Panc1 (cell line): ENCODE measurements at regions not wholly inside any gene's neighbourhood (a gene's known extent, or its start where the extent isn't known, plus 50 kb on each side); places are given as distances from the start of the nearest gene placed in this dataset.
"Not testable (repeated sequence)": the region's sequence is repeated elsewhere in the genome, so short reads cannot be mapped to it uniquely, and the experiment has no call there.

Source experiments
- ATAC-seq: fragments of 200-7000 bp; cut with Tn5 transposase; 2 replicates; pipeline ENCODE4 v1.9.1; 2020; ENCODE audit warnings: mild to moderate bottlenecking, moderate library complexity
- BruUV-seq: library from RNA; stranded (reverse); fragments of 400-500 nt; replicated peaks from 2 replicates; lab custom pipeline; 2021; lab: Mats Ljungman, UMichigan
- CTCF ChIA-PET: fragments of 300-600 bp; sonication (Branson Sonifier 250); formaldehyde crosslinking; loops from one replicate; lab custom pipeline; 2022; ENCODE audit warnings: antibody characterized with exemption; lab: Charles Lee
- POLR2A ChIA-PET: fragments of 300-600 bp; sonication (Branson Sonifier 250); formaldehyde crosslinking; loops from one replicate; lab custom pipeline; 2022; ENCODE audit warnings: antibody characterized with exemption; lab: Charles Lee
- DNase-seq: peaks from one replicate; pipeline ENCODE4 v3.0.0-alpha.2; 2010; ENCODE audit warnings: low read depth, low spot score
- H3K27ac ChIP-seq: 2 replicates; pipeline ENCODE4 v1.5.1; 2011; ENCODE audit warnings: mild to moderate bottlenecking, low read length, inconsistent platforms
- H3K27me3 ChIP-seq: fragments of 200-500 bp; sonication (Bioruptor generic); 2 replicates; pipeline ENCODE4 v1.6.0; 2014; ENCODE audit warnings: low read length, inconsistent platforms; ENCODE audit not compliant: control insufficient read depth, insufficient read depth
- H3K36me3 ChIP-seq: fragments of 200-500 bp; sonication (Bioruptor generic); 2 replicates; pipeline ENCODE4 v1.5.1; 2014; ENCODE audit warnings: inconsistent platforms, mild to moderate bottlenecking, low read length, moderate library complexity; ENCODE audit not compliant: control insufficient read depth, insufficient read depth
- H3K4me1 ChIP-seq: 2 replicates; pipeline ENCODE4 v1.5.1; 2011; ENCODE audit warnings: inconsistent platforms, mild to moderate bottlenecking, low read length, moderate library complexity; ENCODE audit not compliant: control insufficient read depth, insufficient read depth
- H3K4me3 ChIP-seq, 2 experiments: 2 replicates each; pipeline ENCODE4 v1.5.1; 2011 to 2012; ENCODE audit warnings: low read depth in 2 of 2, low read length in 2 of 2, mild to moderate bottlenecking in 2 of 2, inconsistent platforms in 1 of 2, moderate library complexity in 1 of 2
- H3K9me3 ChIP-seq: fragments of 200-500 bp; sonication (Bioruptor generic); 2 replicates; pipeline ENCODE4 v1.5.1; 2014; ENCODE audit warnings: low read depth, mild to moderate bottlenecking, inconsistent platforms, low read length, moderate library complexity; ENCODE audit not compliant: control insufficient read depth, insufficient read depth
- CTCF ChIP-seq: fragments of 450-650 bp; IDR thresholded peaks from 2 replicates; pipeline ENCODE4 v1.5.1; 2017; ENCODE audit warnings: mild to moderate bottlenecking
- POLR2AphosphoS5 ChIP-seq: IDR thresholded peaks from 2 replicates; pipeline ENCODE4 v1.6.1; 2012; ENCODE audit warnings: mild to moderate bottlenecking, low read depth, low read length, moderate library complexity
- REST ChIP-seq, 2 experiments: IDR thresholded peaks; 2 replicates each; pipeline ENCODE4 v1.6.1; 2011 to 2012; ENCODE audit warnings: low read depth in 2 of 2, control low read depth in 1 of 2, low read length in 1 of 2, mild to moderate bottlenecking in 1 of 2, moderate library complexity in 1 of 2; ENCODE audit not compliant: insufficient read depth in 1 of 2
- SIN3A ChIP-seq: IDR thresholded peaks from 2 replicates; pipeline ENCODE4 v1.6.1; 2012; ENCODE audit warnings: low read depth, mild to moderate bottlenecking, low read length, moderate library complexity, borderline replicate concordance; ENCODE audit not compliant: insufficient read depth
- TCF7L2 ChIP-seq: IDR thresholded peaks from 2 replicates; pipeline ENCODE4 v1.6.1; 2011; ENCODE audit warnings: mild to moderate bottlenecking, low read depth, low read length, inconsistent platforms
- in situ Hi-C: cut with HindIII; loops from 2 replicates; pipeline ENCODE4 v1.10.0; 2016; ENCODE audit warnings: low sequenced_read_pairs, low pct_unique_long_range_greater_than_20kb
- intact Hi-C: fragments of 100-400 bp; cut with micrococcal nuclease; formaldehyde crosslinking; loops from one replicate; pipeline ENCODE4 v1.10.0; 2022; ENCODE audit not compliant: unreplicated experiment

- POLR2A ChIA-PET, result interaction anchor here (0.6 kb wide), 1 partner anchor 32 kb away, joined by 9 read pairs; no protein-coding TSS in a partner anchor
- ATAC-seq, result no peak
- no peaks in the 10 kb centered on the region for H3K27me3 ChIP-seq
- no peak overlapping the region for H3K4me3 ChIP-seq
- in situ Hi-C loops (no loop called here), intact Hi-C loops (no loop called here)
- no peak overlapping the region for H3K27ac ChIP-seq
- BruUV-seq, result no TSS peak
- no peak for DNase-seq
- no peaks in the 10 kb centered on the region for H3K36me3 ChIP-seq
- no peaks in the 10 kb centered on the region for H3K4me1 ChIP-seq
- no peak for TF ChIP-seq CTCF
- TF ChIP-seq SIN3A, result no peak
- TF ChIP-seq TCF7L2, result no peak
- TF ChIP-seq POLR2AphosphoS5, result no peak
- TF ChIP-seq REST (IDR thresholded peaks at IDR 0.05; ENCODE audit: insufficient read depth in 1 of 2, low read depth in 2 of 2, low read length in 1 of 2), result no peak
- CTCF ChIA-PET, result no interaction called here
- H3K9me3 ChIP-seq, result no peaks in the 10 kb centered on the region
These were observed 671.1 kb upstream of the SPRY2 start for GRCh38 chr13:81012031-81012430.

GRCh38 chr13:81001828-81002385 is 661.0 kb upstream of the SPRY2 start:
- H3K36me3 ChIP-seq, result no peaks in the 10 kb centered on the region
- DNase-seq (no peak), ATAC-seq (no peak)
- no peak for TF ChIP-seq REST (IDR thresholded peaks at IDR 0.05; ENCODE audit: insufficient read depth in 1 of 2, low read depth in 2 of 2, low read length in 1 of 2)
- no peak for TF ChIP-seq CTCF
- TF ChIP-seq TCF7L2, result no peak
- no peak for TF ChIP-seq SIN3A
- ChIA-PET CTCF (no interaction called here), POLR2A (no interaction called here)
- no peaks in the 10 kb centered on the region for H3K27me3 ChIP-seq
- H3K4me3 ChIP-seq, result no peak overlapping the region
- peaks cover 2% of the 10 kb centered on the region; the same call in 1 of the 2 replicates for H3K9me3 ChIP-seq
- no TSS peak for BruUV-seq
- H3K27ac ChIP-seq, result no peak overlapping the region
- intact Hi-C loops, result no loop called here
- in situ Hi-C loops, result no loop called here
- no peaks in the 10 kb centered on the region for H3K4me1 ChIP-seq

GRCh38 chr13:80998603-80999002 is 657.7 kb upstream of the SPRY2 start:
- H3K4me3 ChIP-seq, intact Hi-C loops, ATAC-seq, H3K36me3 ChIP-seq, CTCF ChIA-PET, DNase-seq, POLR2A ChIA-PET, H3K27me3 ChIP-seq, H3K27ac ChIP-seq, BruUV-seq, H3K4me1 ChIP-seq, H3K9me3 ChIP-seq, in situ Hi-C loops: not testable (repeated sequence)
